D721Med (cell line): ENCODE measurements at regions not wholly inside any gene's neighbourhood (a gene's known extent, or its start where the extent isn't known, plus 50 kb on each side); places are given as distances from the start of the nearest gene placed in this dataset.

ENCODE experiments used
- DNase-seq: peaks from one replicate; pipeline ENCODE4 v3.0.0; 2011; ENCODE audit warnings: low spot score; ENCODE audit not compliant: insufficient read length
- FAIRE-seq: peaks from 2 replicates; lab custom pipeline; 2011; peaks lifted over from hg19 to GRCh38; lab: Jason Lieb, UNC
- TF ChIP-seq, protein P1 (sequence below): IDR thresholded peaks from 2 replicates; pipeline ENCODE4 v1.5.1; 2012; ENCODE audit warnings: mild to moderate bottlenecking, control low read depth; ENCODE audit not compliant: insufficient read depth; ENCODE audit errors: missing control alignments

DNA sequence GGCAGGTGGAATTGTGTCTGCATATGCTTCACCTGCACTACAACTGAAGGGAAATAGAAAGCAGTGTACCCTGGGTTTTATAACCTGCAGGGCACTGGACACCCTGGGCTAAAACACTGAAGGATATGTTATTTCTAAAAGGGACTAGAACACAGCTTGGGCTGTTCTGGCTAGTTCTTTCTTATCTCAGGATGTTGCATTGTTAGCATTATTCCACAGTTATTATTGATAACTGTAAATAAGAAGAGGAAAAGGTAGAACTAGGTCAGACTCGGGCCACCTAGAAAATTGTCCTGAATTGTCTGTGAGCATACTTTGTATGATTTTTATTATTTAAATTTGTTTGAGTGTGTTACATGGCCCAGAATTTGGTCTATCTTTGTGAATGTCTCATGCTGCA is 493.9 kb upstream of the CDH9 start:
- TF ChIP-seq, protein P1, sequence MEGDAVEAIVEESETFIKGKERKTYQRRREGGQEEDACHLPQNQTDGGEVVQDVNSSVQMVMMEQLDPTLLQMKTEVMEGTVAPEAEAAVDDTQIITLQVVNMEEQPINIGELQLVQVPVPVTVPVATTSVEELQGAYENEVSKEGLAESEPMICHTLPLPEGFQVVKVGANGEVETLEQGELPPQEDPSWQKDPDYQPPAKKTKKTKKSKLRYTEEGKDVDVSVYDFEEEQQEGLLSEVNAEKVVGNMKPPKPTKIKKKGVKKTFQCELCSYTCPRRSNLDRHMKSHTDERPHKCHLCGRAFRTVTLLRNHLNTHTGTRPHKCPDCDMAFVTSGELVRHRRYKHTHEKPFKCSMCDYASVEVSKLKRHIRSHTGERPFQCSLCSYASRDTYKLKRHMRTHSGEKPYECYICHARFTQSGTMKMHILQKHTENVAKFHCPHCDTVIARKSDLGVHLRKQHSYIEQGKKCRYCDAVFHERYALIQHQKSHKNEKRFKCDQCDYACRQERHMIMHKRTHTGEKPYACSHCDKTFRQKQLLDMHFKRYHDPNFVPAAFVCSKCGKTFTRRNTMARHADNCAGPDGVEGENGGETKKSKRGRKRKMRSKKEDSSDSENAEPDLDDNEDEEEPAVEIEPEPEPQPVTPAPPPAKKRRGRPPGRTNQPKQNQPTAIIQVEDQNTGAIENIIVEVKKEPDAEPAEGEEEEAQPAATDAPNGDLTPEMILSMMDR: no peak
- FAIRE-seq: no peak
- DNase-seq: no peak

DNA sequence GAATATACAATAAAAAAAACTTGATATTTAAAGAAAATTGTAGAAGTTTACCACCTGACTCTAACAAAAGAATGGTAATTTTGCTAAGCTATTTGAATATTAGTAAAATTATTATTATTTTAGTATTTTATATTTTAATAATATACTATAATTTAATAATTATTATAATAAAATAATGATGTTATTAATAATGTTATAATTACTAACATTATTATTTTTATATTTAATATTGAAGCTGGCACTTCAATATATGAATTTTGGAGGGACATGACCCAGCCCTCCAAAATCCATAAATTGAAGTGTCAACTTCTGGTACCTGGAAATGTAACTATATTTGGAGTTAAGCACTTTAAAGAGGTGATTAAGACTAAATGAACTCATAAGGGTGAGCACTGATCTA is 486.1 kb upstream of the CDH9 start:
- FAIRE-seq (no peak), DNase-seq (no peak)
- TF ChIP-seq, protein P1: no peak

DNA sequence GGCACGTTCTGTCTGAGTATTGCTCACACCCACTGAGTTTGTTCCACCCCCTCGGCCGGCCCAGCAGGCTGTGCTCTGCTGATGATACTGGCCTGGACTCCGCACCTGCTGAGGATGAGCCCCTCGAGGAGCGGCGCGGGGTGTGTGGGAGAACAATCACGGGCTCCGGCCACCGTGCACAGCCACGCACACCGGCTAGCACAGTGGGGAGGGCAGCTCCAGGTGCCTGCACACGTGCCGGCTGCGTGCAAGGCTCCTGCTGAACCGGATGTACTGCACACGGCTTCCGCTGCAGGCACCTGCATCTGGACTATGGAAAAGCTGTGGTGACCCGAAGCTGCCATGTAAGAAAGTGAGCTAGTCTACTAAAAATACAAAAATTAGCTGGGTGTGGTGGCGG is 485.2 kb upstream of the CDH9 start:
- FAIRE-seq (no peak), DNase-seq (no peak)
- TF ChIP-seq, protein P1: no peak

DNA sequence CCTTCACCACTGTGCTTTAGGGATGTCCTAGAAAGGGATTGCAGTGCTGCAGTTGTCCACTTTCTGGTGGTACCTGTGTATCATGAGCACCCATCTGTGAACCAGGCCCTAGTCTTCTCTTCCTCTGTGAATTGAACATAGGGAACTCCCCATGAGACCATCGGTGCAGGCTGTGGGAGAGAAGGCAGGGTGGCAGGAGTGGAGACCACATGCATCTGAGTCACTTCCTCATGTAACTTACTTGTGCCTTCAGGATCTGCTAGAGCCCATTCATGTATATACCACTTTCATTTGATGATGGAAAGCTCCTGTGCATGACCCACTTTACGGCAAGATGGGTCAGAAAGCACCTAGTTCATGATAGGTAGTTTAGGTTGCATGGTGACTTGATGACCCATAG is 478.1 kb upstream of the CDH9 start:
- TF ChIP-seq, protein P1: no peak
- FAIRE-seq: no peak
- DNase-seq: no peak

DNA sequence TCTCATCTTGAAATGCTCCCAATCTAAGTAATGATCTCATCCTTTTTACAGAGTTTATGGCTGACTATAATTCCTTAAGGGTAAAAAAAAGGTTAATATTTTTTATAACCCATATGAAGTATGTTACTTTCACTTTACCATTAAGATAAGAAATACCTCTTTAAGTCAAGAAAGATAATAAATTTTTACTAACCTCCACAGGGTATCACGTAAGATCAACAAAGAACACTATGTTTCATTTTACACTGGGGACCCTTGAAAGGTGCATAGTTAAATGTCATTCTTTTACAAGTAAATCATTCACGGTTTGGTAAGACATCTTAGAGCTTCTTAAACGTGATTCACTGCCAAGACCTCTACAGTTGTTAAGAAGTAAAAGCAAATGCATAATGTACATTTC is 472.7 kb upstream of the CDH9 start:
- FAIRE-seq (no peak), DNase-seq (no peak)
- TF ChIP-seq, protein P1: no peak

DNA sequence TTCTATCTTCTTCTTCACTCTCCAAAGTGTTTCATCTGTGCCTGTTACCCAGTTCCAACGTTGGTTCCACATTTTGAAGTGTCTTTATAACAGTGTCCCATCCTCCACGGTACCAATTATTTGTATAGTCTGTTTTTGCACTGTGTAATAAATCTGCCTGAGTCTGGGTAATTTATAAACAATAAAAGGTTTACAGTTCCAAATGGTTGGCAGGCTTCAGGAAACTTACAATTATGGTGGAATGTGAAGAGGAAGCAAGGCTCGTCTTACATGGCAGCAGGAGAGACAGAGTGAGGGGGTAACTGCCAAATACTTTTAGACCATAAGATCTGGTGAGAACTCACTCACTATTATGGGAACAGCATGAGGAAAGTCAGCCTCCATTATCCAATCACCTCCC is 465.4 kb upstream of the CDH9 start:
- TF ChIP-seq, protein P1: no peak
- DNase-seq: no peak
- no peak for FAIRE-seq

DNA sequence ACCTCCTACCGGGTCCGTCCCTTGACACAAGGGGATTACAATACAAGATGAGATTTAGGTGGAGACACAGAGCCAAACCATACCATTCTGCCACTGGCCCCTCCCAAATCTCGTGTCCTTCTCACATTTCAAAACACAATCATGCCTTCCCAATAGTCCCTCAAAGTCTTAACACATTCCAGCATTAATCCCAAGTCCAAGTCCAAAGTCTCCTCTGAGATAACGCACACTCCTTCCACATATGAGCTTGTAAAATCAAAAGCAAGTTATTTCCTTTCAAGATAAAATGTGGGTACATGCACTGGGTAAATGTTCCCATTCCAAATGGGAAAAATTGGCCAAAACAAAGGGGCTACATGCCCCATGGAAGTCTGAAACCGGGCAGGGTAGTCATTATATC is 463.9 kb upstream of the CDH9 start:
- no peak for DNase-seq
- no peak for FAIRE-seq
- TF ChIP-seq, protein P1: no peak
